Tibial nerve (tissue), 4 donors: ENCODE measurements at regions not wholly inside any gene's neighbourhood (a gene's known extent, or its start where the extent isn't known, plus 50 kb on each side); places are given as distances from the start of the nearest gene placed in this dataset.
A peak's percentile ranks its signal among the peaks of the same experiment; 100 is the strongest.

Source experiments
- DNase-seq, 2 donors: peaks; one replicate each; pipeline ENCODE4 v3.0.0-alpha.2; 2019; ENCODE audit warnings: low spot score in 2 of 2
- H3K27ac ChIP-seq, 4 donors: fragments of 200-600 bp; sonication (generic) in 3 of 4; one replicate each; pipeline ENCODE4 v1.5.1; 2017 to 2019; ENCODE audit warnings: mild to moderate bottlenecking in 1 of 4
- H3K27me3 ChIP-seq, 2 donors: fragments of 200-600 bp; sonication (generic) in 1 of 2; one replicate each; pipeline versions ENCODE4 v1.5.1 to v1.6.0; 2017 to 2019
- H3K36me3 ChIP-seq, 3 donors: fragments of 200-600 bp; sonication (generic); one replicate each; pipeline ENCODE4 v1.5.1; 2018 to 2019
- H3K4me1 ChIP-seq, 4 donors: fragments of 200-600 bp; sonication (generic) in 3 of 4; one replicate each; pipeline ENCODE4 v1.5.1; 2017 to 2019
- H3K4me3 ChIP-seq, 4 donors: fragments of 200-600 bp; sonication (generic) in 3 of 4; one replicate each; pipeline ENCODE4 v1.5.1; 2017 to 2019; ENCODE audit warnings: mild to moderate bottlenecking in 1 of 4, moderate library complexity in 1 of 4
- H3K9me3 ChIP-seq, 4 donors: fragments of 200-600 bp; sonication (generic) in 3 of 4; one replicate each; pipeline ENCODE4 v1.5.1; 2017 to 2019
- CTCF ChIP-seq, 5 experiments: fragments of 200-600 bp in 3 of 5; fragments of 450-650 bp in 2 of 5; sonication (generic) in 3 of 5; IDR thresholded peaks; one replicate each; pipeline ENCODE4 v1.5.1; 2016 to 2019; ENCODE audit warnings: antibody characterized with exemption in 5 of 5, mild to moderate bottlenecking in 3 of 5, moderate library complexity in 2 of 5
- EP300 ChIP-seq, 2 donors: sonication (generic); formaldehyde crosslinking; IDR thresholded peaks; one replicate each; pipeline ENCODE4 v1.6.1; 2017; ENCODE audit warnings: antibody characterized with exemption in 2 of 2, mild to moderate bottlenecking in 1 of 2
- POLR2A ChIP-seq, 2 donors: fragments of 450-650 bp; IDR thresholded peaks; one replicate each; pipeline ENCODE4 v1.6.1; 2017; ENCODE audit warnings: antibody characterized with exemption in 2 of 2, mild to moderate bottlenecking in 2 of 2, moderate library complexity in 2 of 2
- WGBS, 2 donors: methylation state at CpG; one replicate each; pipeline ENCODE4 v1.1.5; 2018; 5-methylcytosine and 5-hydroxymethylcytosine counted together

- Histone ChIP-seq H3K27ac (no peak overlapping the region), H3K27me3 (no peaks in the 10 kb centered on the region), H3K9me3 (no peaks in the 10 kb centered on the region), H3K4me1 (peaks cover 0 to 20% (median 5%) of the 10 kb centered on the region in 4 donors), H3K4me3 (no peak overlapping the region), H3K36me3 (no peaks in the 10 kb centered on the region)
- 94 to 96% methylated on average over 3 of the region's 3 CpGs for whole genome bisulfite sequencing, 2 donors
- no peak for DNase-seq
- TF ChIP-seq CTCF (IDR thresholded peaks at IDR 0.05): no peak
- TF ChIP-seq EP300 (IDR thresholded peaks at IDR 0.05): no peak
- TF ChIP-seq POLR2A (IDR thresholded peaks at IDR 0.05): no peak
These were observed 364.6 kb downstream of the ADGRL2 start for GRCh38 chr1:82165304-82165703.

- 57 to 74% methylated on average over 7 of the region's 7 CpGs for WGBS, 2 donors
- H3K36me3 ChIP-seq: no peaks in the 10 kb centered on the region
- DNase-seq: no peak
- no peak for TF ChIP-seq POLR2A (IDR thresholded peaks at IDR 0.05)
- no peak for TF ChIP-seq EP300 (IDR thresholded peaks at IDR 0.05)
- no peak for TF ChIP-seq CTCF (IDR thresholded peaks at IDR 0.05)
- H3K4me1 ChIP-seq: peaks cover 0 to 20% (median 5%) of the 10 kb centered on the region in 4 donors
- H3K27ac ChIP-seq: no peak overlapping the region
- H3K9me3 ChIP-seq: no peaks in the 10 kb centered on the region
- H3K27me3 ChIP-seq: no peaks in the 10 kb centered on the region
- no peak overlapping the region for H3K4me3 ChIP-seq
These were observed 362.0 kb downstream of the ADGRL2 start for GRCh38 chr1:82162486-82163420.

GRCh38 chr1:82161700-82162141, 361.0 kb downstream of the ADGRL2 start:
- Histone ChIP-seq H3K27me3 (no peaks in the 10 kb centered on the region), H3K4me1 (peaks cover 0 to 20% (median 5%) of the 10 kb centered on the region in 4 donors), H3K9me3 (no peaks in the 10 kb centered on the region), H3K4me3 (peak overlapping the region in 3 of 4 donors; percentile 0 to 30 (median 10)), H3K36me3 (no peaks in the 10 kb centered on the region), H3K27ac (peak overlapping the region in 1 of 4 donors; percentile 15)
- no peak for TF ChIP-seq EP300 (IDR thresholded peaks at IDR 0.05)
- no peak for TF ChIP-seq CTCF (IDR thresholded peaks at IDR 0.05)
- no peak for DNase-seq
- 5 to 27% methylated on average over 10 of the region's 10 CpGs for WGBS, 2 donors

- TF ChIP-seq EP300 (IDR thresholded peaks at IDR 0.05) (no peak), POLR2A (IDR thresholded peaks at IDR 0.05) (no peak), CTCF (IDR thresholded peaks at IDR 0.05) (no peak)
- H3K4me1 ChIP-seq: peaks cover 0 to 20% (median 5%) of the 10 kb centered on the region in 4 donors
- 90% methylated on average over 3 of the region's 3 CpGs for WGBS, 2 donors
- no peaks in the 10 kb centered on the region for H3K36me3 ChIP-seq
- no peak overlapping the region for H3K27ac ChIP-seq
- H3K9me3 ChIP-seq: no peaks in the 10 kb centered on the region
- DNase-seq: no peak
- no peak overlapping the region for H3K4me3 ChIP-seq
- no peaks in the 10 kb centered on the region for H3K27me3 ChIP-seq
These were observed 360.2 kb downstream of the ADGRL2 start for GRCh38 chr1:82160903-82161302.

- TF ChIP-seq EP300 (IDR thresholded peaks at IDR 0.05): no peak
- no peak for TF ChIP-seq POLR2A (IDR thresholded peaks at IDR 0.05)
- no peak for TF ChIP-seq CTCF (IDR thresholded peaks at IDR 0.05)
- H3K4me3 ChIP-seq: no peak overlapping the region
- peaks cover 0 to 20% (median 5%) of the 10 kb centered on the region in 4 donors for H3K4me1 ChIP-seq
- no peaks in the 10 kb centered on the region for H3K36me3 ChIP-seq
- WGBS, 2 donors: 68 to 77% methylated on average over 5 of the region's 5 CpGs
- no peaks in the 10 kb centered on the region for H3K27me3 ChIP-seq
- H3K27ac ChIP-seq: no peak overlapping the region
- H3K9me3 ChIP-seq: no peaks in the 10 kb centered on the region
- no peak for DNase-seq
These were observed 359.3 kb downstream of the ADGRL2 start for GRCh38 chr1:82160036-82160435.
